ENCODE measurements at regions not wholly inside any gene's neighbourhood (a gene's known extent, or its start where the extent isn't known, plus 50 kb on each side); places are given as distances from the start of the nearest gene placed in this dataset.

- TF ChIP-seq EZH2phosphoT487 (IDR thresholded peaks at IDR 0.05; ENCODE audit: insufficient read depth, low read depth) = no peak
- no peak for TF ChIP-seq EZH2 (IDR thresholded peaks at IDR 0.05; ENCODE audit: insufficient read depth, poor library complexity, severe bottlenecking)
These were observed 334.5 kb upstream of the SORCS1 start for GRCh38 chr10:107498983-107499382.

Measured in GM23248 (cell line).